ENCODE measurements at regions not wholly inside any gene's neighbourhood (a gene's known extent, or its start where the extent isn't known, plus 50 kb on each side); places are given as distances from the start of the nearest gene placed in this dataset.
A peak's percentile ranks its signal among the peaks of the same experiment; 100 is the strongest.
"Not testable (repeated sequence)": the region's sequence is repeated elsewhere in the genome, so short reads cannot be mapped to it uniquely, and the experiment has no call there.

GRCh38 chr5:34096033-34096432 lies 53.0 kb upstream of the C1QTNF3 start:
- DNase-seq (ENCODE audit: low spot score): not testable (repeated sequence)

- DNase-seq (ENCODE audit: low spot score): not testable (repeated sequence)
Measured at GRCh38 chr5:34099891-34100290, 56.9 kb upstream of the C1QTNF3 start.

- not testable (repeated sequence) for DNase-seq (ENCODE audit: low spot score)
Measured at GRCh38 chr5:34101567-34101966, 58.6 kb upstream of the C1QTNF3 start.

GRCh38 chr5:34108897-34109296 lies 65.9 kb upstream of the C1QTNF3 start:
- DNase-seq (ENCODE audit: low spot score): not testable (repeated sequence)

GRCh38 chr5:34124280-34124679 lies 81.3 kb upstream of the C1QTNF3 start:
- not testable (repeated sequence) for DNase-seq (ENCODE audit: low spot score)

GRCh38 chr5:34125354-34125753 lies 82.3 kb upstream of the C1QTNF3 start:
- DNase-seq (ENCODE audit: low spot score): not testable (repeated sequence)

GRCh38 chr5:34126741-34127140 lies 83.7 kb upstream of the C1QTNF3 start:
- not testable (repeated sequence) for DNase-seq (ENCODE audit: low spot score)

- not testable (repeated sequence) for DNase-seq (ENCODE audit: low spot score)
Measured at GRCh38 chr5:34127818-34128217, 84.8 kb upstream of the C1QTNF3 start.

GRCh38 chr5:34128890-34129289 lies 85.9 kb upstream of the C1QTNF3 start:
- not testable (repeated sequence) for DNase-seq (ENCODE audit: low spot score)

GRCh38 chr5:34154988-34155387 lies 112.0 kb upstream of the C1QTNF3 start:
- DNase-seq (ENCODE audit: low spot score): not testable (repeated sequence)

GRCh38 chr5:34156703-34157414 lies 113.8 kb upstream of the C1QTNF3 start:
- DNase-seq (ENCODE audit: low spot score): not testable (repeated sequence)

GRCh38 chr5:34160904-34161303 lies 117.9 kb upstream of the C1QTNF3 start:
- DNase-seq (ENCODE audit: low spot score): not testable (repeated sequence)

GRCh38 chr5:34171398-34171797 lies 128.4 kb upstream of the C1QTNF3 start:
- DNase-seq (ENCODE audit: low spot score): not testable (repeated sequence)

- peak; percentile 14 for DNase-seq (ENCODE audit: low spot score)
Measured at GRCh38 chr5:34179453-34180190, 136.6 kb upstream of the C1QTNF3 start.

- not testable (repeated sequence) for DNase-seq (ENCODE audit: low spot score)
Measured at GRCh38 chr5:34180225-34180624, 137.2 kb upstream of the C1QTNF3 start.

- DNase-seq (ENCODE audit: low spot score): not testable (repeated sequence)
Measured at GRCh38 chr5:34180940-34181614, 138.1 kb upstream of the C1QTNF3 start.

- DNase-seq (ENCODE audit: low spot score): not testable (repeated sequence)
Measured at GRCh38 chr5:34185005-34185404, 142.0 kb upstream of the C1QTNF3 start.

- peak; percentile 29 for DNase-seq (ENCODE audit: low spot score)
Measured at GRCh38 chr5:34185572-34185971, 142.6 kb upstream of the C1QTNF3 start.

- DNase-seq (ENCODE audit: low spot score): not testable (repeated sequence)
Measured at GRCh38 chr5:34186108-34186507, 143.1 kb upstream of the C1QTNF3 start.

GRCh38 chr5:34186865-34187264 lies 143.9 kb upstream of the C1QTNF3 start:
- DNase-seq (ENCODE audit: low spot score): peak; percentile 11

GRCh38 chr5:34187441-34187840 lies 144.4 kb upstream of the C1QTNF3 start:
- not testable (repeated sequence) for DNase-seq (ENCODE audit: low spot score)

Data from H4 (cell line).